GM23338 (cell line): ENCODE measurements at regions not wholly inside any gene's neighbourhood (a gene's known extent, or its start where the extent isn't known, plus 50 kb on each side); places are given as distances from the start of the nearest gene placed in this dataset.

Source experiments
- ATAC-seq: fragments of 200-7000 bp; cut with Tn5 transposase; 3 replicates; pipeline ENCODE4 v1.9.1; 2020
- DNase-seq: peaks from one replicate; pipeline ENCODE4 v3.0.0-alpha.2; 2015; ENCODE audit warnings: low spot score
- H2AFZ ChIP-seq: fragments of 200-600 bp; sonication (generic); 2 replicates; pipeline ENCODE4 v1.8.0; 2016; ENCODE audit warnings: antibody characterized with exemption, mild to moderate bottlenecking, moderate library complexity
- H3F3A ChIP-seq: fragments of 200-600 bp; sonication (generic); replicated peaks from 2 replicates; pipeline ENCODE4 v1.8.0; 2017; ENCODE audit warnings: antibody characterized with exemption, mixed run types, low read depth
- H3K27ac ChIP-seq: fragments of 200-600 bp; sonication (generic); 2 replicates; pipeline ENCODE4 v1.6.1; 2016; ENCODE audit warnings: low read depth
- H3K27me3 ChIP-seq: fragments of 200-600 bp; sonication (generic); 2 replicates; pipeline ENCODE4 v1.8.0; 2016; ENCODE audit warnings: mild to moderate bottlenecking, mixed run types, moderate library complexity; ENCODE audit not compliant: insufficient read depth
- H3K36me3 ChIP-seq: fragments of 200-600 bp; sonication (generic); 2 replicates; pipeline ENCODE4 v1.8.0; 2016; ENCODE audit warnings: mild to moderate bottlenecking; ENCODE audit not compliant: insufficient read depth
- H3K4me1 ChIP-seq: fragments of 200-600 bp; sonication (generic); 2 replicates; pipeline ENCODE4 v1.8.0; 2016; ENCODE audit warnings: mild to moderate bottlenecking, moderate library complexity; ENCODE audit not compliant: insufficient read depth
- H3K4me2 ChIP-seq: fragments of 200-600 bp; sonication (generic); 2 replicates; pipeline ENCODE4 v1.7.1; 2017; ENCODE audit warnings: mixed run types
- H3K4me3 ChIP-seq: fragments of 200-600 bp; sonication (generic); 2 replicates; pipeline ENCODE4 v1.6.1; 2016; ENCODE audit warnings: mixed run types
- H3K79me2 ChIP-seq: fragments of 200-600 bp; sonication (generic); replicated peaks from 2 replicates; pipeline ENCODE4 v1.8.0; 2017; ENCODE audit warnings: mild to moderate bottlenecking; ENCODE audit not compliant: insufficient read depth
- H3K9me2 ChIP-seq: fragments of 200-600 bp; sonication (generic); 2 replicates; pipeline ENCODE4 v1.8.0; 2017; ENCODE audit not compliant: insufficient read depth
- H4K20me1 ChIP-seq: fragments of 200-600 bp; sonication (generic); replicated peaks from 2 replicates; pipeline ENCODE4 v1.8.0; 2017; ENCODE audit warnings: mild to moderate bottlenecking; ENCODE audit not compliant: insufficient read depth
- H3K27ac Mint-ChIP-seq: 2 replicates; pipeline ENCODE4 v1.8.0; 2020; ENCODE audit warnings: inconsistent platforms, mild to moderate bottlenecking, moderate library complexity, mixed read lengths
- H3K27me3 Mint-ChIP-seq: 3 replicates; pipeline ENCODE4 v1.8.0; 2022; ENCODE audit warnings: low read depth, mild to moderate bottlenecking, moderate library complexity, mixed read lengths, inconsistent platforms; ENCODE audit not compliant: insufficient read depth, poor library complexity
- H3K36me3 Mint-ChIP-seq: 3 replicates; pipeline ENCODE4 v1.8.0; 2021; ENCODE audit warnings: low read depth, mild to moderate bottlenecking, inconsistent platforms, moderate library complexity, mixed read lengths
- H3K4me1 Mint-ChIP-seq: 3 replicates; pipeline ENCODE4 v1.8.0; 2020; ENCODE audit warnings: mild to moderate bottlenecking, inconsistent platforms, mixed read lengths
- H3K4me3 Mint-ChIP-seq: 3 replicates; pipeline ENCODE4 v1.8.0; 2021; ENCODE audit warnings: moderate library complexity, mild to moderate bottlenecking, inconsistent platforms, mixed read lengths
- H3K9me3 Mint-ChIP-seq: 3 replicates; pipeline ENCODE4 v1.8.0; 2020; ENCODE audit warnings: moderate library complexity, mild to moderate bottlenecking, inconsistent platforms, mixed read lengths
- CREB1 ChIP-seq: fragments of 250-450 bp; sonication (Bioruptor Pico); IDR thresholded peaks from 2 replicates; pipeline ENCODE4 v1.5.0; 2020; ENCODE audit warnings: low read depth, mild to moderate bottlenecking, moderate library complexity
- EZH2 ChIP-seq: fragments of 200-600 bp; sonication (generic); IDR thresholded peaks from one replicate; pipeline ENCODE4 v1.8.0; 2017; ENCODE audit warnings: antibody characterized with exemption, mild to moderate bottlenecking, low read depth; ENCODE audit not compliant: unreplicated experiment
- JUNB ChIP-seq: IDR thresholded peaks from one replicate; pipeline ENCODE4 v1.6.1; 2016; ENCODE audit warnings: antibody characterized with exemption; ENCODE audit not compliant: unreplicated experiment
- NANOG ChIP-seq: IDR thresholded peaks from 2 replicates; pipeline ENCODE4 v1.6.1; 2016; ENCODE audit warnings: antibody characterized with exemption, borderline replicate concordance
- POLR2AphosphoS5 ChIP-seq: IDR thresholded peaks from 2 replicates; pipeline ENCODE4 v1.6.1; 2016; ENCODE audit warnings: antibody characterized with exemption, low read depth
- ZNF114 ChIP-seq: fragments of 250-450 bp; sonication (Bioruptor Pico); IDR thresholded peaks from 2 replicates; pipeline ENCODE4 v1.5.0; 2020; ENCODE audit warnings: mild to moderate bottlenecking, moderate library complexity
- ZNF331 ChIP-seq: fragments of 250-450 bp; sonication (Bioruptor Pico); IDR thresholded peaks from 2 replicates; pipeline ENCODE4 v1.5.0; 2020; ENCODE audit warnings: low read depth, mild to moderate bottlenecking, moderate library complexity
- TF ChIP-seq, protein P1 (sequence below): fragments of 250-450 bp; sonication (Bioruptor Pico); IDR thresholded peaks from 2 replicates; pipeline ENCODE4 v1.5.0; 2020; ENCODE audit warnings: mild to moderate bottlenecking, moderate library complexity
- TF ChIP-seq, protein P2 (sequence below), 2 experiments: fragments of 200-600 bp in 1 of 2; sonication (generic) in 1 of 2; conservative IDR thresholded peaks; 2 replicates each; pipeline versions ENCODE4 v1.5.1 to v1.6.1; 2016 to 2017; ENCODE audit warnings: antibody characterized with exemption in 2 of 2, low read depth in 2 of 2, mild to moderate bottlenecking in 2 of 2, moderate library complexity in 1 of 2
- TF ChIP-seq, protein P3 (sequence below): IDR thresholded peaks from one replicate; pipeline ENCODE4 v1.6.1; 2018; ENCODE audit warnings: antibody characterized with exemption; ENCODE audit not compliant: unreplicated experiment

DNA sequence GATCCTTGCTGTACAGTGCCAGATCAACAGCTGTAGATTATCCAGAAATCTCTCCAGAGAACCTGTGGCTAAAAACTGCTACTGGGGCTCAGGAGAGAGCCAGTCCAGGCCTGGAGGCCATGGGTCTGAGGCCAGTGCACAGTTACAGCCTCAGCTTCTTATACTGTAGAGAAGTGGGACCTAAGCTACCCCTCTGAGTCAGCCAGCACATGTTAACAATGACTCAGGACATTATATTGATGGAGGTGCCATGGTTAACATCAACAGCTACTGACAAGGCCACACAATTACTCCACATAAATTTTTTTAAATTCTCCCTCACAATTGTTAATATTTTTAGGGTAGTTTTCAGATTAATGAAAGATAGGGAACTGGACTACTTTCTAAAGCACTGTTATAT lies 138.5 kb downstream of the RBM26 start:
- Mint-ChIP-seq H3K36me3 (peaks cover 6% of the 10 kb centered on the region; the same call in 2 of the 3 replicates), H3K27me3 (no peaks in the 10 kb centered on the region), H3K4me1 (peaks cover 27% of the 10 kb centered on the region), H3K27ac (no peak overlapping the region), H3K9me3 (peaks cover 8% of the 10 kb centered on the region; the same call in 2 of the 3 replicates), H3K4me3 (no peak overlapping the region)
- no peak for DNase-seq
- Histone ChIP-seq H3K27me3 (no peaks in the 10 kb centered on the region), H4K20me1 (no peaks in the 10 kb centered on the region), H3K27ac (no peak overlapping the region), H3K4me1 (peaks cover 20% of the 10 kb centered on the region), H3K79me2 (no peaks in the 10 kb centered on the region), H3K4me3 (no peak overlapping the region), H2AFZ (no peak overlapping the region), H3F3A (no peaks in the 10 kb centered on the region), H3K9me2 (no peaks in the 10 kb centered on the region), H3K4me2 (no peak overlapping the region), H3K36me3 (no peaks in the 10 kb centered on the region)
- no peak for TF ChIP-seq ZNF331 (CRISPR knock-in tag)
- no peak for TF ChIP-seq JUNB
- no peak for TF ChIP-seq POLR2AphosphoS5
- TF ChIP-seq, protein P1, sequence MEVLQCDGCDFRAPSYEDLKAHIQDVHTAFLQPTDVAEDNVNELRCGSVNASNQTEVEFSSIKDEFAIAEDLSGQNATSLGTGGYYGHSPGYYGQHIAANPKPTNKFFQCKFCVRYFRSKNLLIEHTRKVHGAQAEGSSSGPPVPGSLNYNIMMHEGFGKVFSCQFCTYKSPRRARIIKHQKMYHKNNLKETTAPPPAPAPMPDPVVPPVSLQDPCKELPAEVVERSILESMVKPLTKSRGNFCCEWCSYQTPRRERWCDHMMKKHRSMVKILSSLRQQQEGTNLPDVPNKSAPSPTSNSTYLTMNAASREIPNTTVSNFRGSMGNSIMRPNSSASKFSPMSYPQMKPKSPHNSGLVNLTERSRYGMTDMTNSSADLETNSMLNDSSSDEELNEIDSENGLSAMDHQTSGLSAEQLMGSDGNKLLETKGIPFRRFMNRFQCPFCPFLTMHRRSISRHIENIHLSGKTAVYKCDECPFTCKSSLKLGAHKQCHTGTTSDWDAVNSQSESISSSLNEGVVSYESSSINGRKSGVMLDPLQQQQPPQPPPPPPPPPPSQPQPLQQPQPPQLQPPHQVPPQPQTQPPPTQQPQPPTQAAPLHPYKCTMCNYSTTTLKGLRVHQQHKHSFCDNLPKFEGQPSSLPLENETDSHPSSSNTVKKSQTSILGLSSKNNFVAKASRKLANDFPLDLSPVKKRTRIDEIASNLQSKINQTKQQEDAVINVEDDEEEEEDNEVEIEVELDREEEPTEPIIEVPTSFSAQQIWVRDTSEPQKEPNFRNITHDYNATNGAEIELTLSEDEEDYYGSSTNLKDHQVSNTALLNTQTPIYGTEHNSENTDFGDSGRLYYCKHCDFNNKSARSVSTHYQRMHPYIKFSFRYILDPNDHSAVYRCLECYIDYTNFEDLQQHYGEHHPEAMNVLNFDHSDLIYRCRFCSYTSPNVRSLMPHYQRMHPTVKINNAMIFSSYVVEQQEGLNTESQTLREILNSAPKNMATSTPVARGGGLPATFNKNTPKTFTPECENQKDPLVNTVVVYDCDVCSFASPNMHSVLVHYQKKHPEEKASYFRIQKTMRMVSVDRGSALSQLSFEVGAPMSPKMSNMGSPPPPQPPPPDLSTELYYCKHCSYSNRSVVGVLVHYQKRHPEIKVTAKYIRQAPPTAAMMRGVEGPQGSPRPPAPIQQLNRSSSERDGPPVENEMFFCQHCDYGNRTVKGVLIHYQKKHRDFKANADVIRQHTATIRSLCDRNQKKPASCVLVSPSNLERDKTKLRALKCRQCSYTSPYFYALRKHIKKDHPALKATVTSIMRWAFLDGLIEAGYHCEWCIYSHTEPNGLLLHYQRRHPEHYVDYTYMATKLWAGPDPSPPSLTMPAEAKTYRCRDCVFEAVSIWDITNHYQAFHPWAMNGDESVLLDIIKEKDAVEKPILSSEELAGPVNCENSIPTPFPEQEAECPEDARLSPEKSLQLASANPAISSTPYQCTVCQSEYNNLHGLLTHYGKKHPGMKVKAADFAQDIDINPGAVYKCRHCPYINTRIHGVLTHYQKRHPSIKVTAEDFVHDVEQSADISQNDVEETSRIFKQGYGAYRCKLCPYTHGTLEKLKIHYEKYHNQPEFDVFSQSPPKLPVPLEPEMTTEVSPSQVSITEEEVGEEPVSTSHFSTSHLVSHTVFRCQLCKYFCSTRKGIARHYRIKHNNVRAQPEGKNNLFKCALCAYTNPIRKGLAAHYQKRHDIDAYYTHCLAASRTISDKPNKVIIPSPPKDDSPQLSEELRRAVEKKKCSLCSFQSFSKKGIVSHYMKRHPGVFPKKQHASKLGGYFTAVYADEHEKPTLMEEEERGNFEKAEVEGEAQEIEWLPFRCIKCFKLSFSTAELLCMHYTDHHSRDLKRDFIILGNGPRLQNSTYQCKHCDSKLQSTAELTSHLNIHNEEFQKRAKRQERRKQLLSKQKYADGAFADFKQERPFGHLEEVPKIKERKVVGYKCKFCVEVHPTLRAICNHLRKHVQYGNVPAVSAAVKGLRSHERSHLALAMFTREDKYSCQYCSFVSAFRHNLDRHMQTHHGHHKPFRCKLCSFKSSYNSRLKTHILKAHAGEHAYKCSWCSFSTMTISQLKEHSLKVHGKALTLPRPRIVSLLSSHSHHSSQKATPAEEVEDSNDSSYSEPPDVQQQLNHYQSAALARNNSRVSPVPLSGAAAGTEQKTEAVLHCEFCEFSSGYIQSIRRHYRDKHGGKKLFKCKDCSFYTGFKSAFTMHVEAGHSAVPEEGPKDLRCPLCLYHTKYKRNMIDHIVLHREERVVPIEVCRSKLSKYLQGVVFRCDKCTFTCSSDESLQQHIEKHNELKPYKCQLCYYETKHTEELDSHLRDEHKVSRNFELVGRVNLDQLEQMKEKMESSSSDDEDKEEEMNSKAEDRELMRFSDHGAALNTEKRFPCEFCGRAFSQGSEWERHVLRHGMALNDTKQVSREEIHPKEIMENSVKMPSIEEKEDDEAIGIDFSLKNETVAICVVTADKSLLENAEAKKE = no peak
- no peak for TF ChIP-seq NANOG
- no peak for TF ChIP-seq ZNF114 (CRISPR knock-in tag)
- TF ChIP-seq CREB1 (CRISPR knock-in tag) = no peak
- no peak for TF ChIP-seq EZH2
- TF ChIP-seq, protein P2, sequence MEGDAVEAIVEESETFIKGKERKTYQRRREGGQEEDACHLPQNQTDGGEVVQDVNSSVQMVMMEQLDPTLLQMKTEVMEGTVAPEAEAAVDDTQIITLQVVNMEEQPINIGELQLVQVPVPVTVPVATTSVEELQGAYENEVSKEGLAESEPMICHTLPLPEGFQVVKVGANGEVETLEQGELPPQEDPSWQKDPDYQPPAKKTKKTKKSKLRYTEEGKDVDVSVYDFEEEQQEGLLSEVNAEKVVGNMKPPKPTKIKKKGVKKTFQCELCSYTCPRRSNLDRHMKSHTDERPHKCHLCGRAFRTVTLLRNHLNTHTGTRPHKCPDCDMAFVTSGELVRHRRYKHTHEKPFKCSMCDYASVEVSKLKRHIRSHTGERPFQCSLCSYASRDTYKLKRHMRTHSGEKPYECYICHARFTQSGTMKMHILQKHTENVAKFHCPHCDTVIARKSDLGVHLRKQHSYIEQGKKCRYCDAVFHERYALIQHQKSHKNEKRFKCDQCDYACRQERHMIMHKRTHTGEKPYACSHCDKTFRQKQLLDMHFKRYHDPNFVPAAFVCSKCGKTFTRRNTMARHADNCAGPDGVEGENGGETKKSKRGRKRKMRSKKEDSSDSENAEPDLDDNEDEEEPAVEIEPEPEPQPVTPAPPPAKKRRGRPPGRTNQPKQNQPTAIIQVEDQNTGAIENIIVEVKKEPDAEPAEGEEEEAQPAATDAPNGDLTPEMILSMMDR (conservative IDR thresholded peaks at IDR 0.05; ENCODE audit: low read depth in 2 of 2) = no peak
- TF ChIP-seq, protein P3, sequence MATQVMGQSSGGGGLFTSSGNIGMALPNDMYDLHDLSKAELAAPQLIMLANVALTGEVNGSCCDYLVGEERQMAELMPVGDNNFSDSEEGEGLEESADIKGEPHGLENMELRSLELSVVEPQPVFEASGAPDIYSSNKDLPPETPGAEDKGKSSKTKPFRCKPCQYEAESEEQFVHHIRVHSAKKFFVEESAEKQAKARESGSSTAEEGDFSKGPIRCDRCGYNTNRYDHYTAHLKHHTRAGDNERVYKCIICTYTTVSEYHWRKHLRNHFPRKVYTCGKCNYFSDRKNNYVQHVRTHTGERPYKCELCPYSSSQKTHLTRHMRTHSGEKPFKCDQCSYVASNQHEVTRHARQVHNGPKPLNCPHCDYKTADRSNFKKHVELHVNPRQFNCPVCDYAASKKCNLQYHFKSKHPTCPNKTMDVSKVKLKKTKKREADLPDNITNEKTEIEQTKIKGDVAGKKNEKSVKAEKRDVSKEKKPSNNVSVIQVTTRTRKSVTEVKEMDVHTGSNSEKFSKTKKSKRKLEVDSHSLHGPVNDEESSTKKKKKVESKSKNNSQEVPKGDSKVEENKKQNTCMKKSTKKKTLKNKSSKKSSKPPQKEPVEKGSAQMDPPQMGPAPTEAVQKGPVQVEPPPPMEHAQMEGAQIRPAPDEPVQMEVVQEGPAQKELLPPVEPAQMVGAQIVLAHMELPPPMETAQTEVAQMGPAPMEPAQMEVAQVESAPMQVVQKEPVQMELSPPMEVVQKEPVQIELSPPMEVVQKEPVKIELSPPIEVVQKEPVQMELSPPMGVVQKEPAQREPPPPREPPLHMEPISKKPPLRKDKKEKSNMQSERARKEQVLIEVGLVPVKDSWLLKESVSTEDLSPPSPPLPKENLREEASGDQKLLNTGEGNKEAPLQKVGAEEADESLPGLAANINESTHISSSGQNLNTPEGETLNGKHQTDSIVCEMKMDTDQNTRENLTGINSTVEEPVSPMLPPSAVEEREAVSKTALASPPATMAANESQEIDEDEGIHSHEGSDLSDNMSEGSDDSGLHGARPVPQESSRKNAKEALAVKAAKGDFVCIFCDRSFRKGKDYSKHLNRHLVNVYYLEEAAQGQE = no peak
- ATAC-seq = no peak
